NCI-H146 (cell line): ENCODE measurements at regions not wholly inside any gene's neighbourhood (a gene's known extent, or its start where the extent isn't known, plus 50 kb on each side); places are given as distances from the start of the nearest gene placed in this dataset.

Experiments used
- DNase-seq: peaks from one replicate; lab custom pipeline; 2025; lab: John Stamatoyannopoulos, UW

GRCh38 chr20:48079028-48079427 is 293.7 kb upstream of the SULF2 start:
- no peak for DNase-seq

GRCh38 chr20:48076747-48077146 is 291.5 kb upstream of the SULF2 start:
- no peak for DNase-seq

DNA sequence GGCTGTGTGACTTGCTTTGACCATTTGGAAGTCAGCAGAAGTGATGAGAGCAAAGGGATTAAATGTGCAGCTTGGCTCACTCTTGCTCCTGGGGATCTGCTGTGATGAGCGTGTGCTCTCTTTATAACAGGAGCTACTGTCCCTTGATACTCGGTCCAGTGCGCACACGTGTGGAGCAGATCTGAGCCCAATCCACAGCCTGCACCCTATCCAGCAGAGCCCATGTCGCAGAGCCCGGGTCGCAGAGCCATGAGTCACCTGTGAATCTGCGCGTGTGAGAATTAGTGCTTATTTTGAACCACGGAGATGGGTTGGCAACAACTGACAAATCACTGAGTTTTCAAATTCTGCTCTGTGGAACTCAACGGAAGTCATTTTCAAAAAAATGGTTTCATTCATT is 291.0 kb upstream of the SULF2 start:
- no peak for DNase-seq

- DNase-seq: no peak
These were observed 290.4 kb upstream of the SULF2 start for GRCh38 chr20:48075591-48076174.

DNA sequence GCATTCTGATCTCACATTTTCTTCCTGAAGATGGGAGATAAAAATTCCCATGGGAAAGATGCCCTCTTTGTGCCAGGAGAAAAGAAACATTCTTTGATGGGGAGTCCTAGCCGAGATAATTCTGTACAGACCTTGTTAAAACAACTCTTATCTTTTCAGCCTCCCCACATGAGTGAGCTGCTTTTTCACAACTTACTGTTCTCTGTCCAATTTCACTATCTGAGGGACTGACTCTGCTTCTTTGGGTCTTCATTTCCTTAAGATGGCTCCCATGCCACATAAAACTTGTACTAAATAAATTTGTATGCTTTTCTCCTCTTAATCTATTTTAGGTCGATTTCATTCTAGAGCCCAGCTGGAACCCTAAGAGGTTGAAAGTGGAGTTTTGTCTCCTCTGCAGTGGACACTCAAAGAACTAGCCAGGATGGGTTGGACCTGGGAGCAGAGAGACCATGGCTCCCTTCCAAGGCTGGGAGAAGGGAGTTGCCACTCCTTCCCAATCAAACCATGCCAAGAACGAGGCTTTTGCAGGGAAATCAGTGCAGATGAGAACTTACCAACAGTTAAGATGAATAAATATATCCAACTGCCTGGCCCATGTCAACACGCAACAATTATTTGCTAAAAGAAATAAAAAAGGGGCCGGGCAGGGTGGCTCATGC is 285.8 kb upstream of the SULF2 start:
- no peak for DNase-seq

DNA sequence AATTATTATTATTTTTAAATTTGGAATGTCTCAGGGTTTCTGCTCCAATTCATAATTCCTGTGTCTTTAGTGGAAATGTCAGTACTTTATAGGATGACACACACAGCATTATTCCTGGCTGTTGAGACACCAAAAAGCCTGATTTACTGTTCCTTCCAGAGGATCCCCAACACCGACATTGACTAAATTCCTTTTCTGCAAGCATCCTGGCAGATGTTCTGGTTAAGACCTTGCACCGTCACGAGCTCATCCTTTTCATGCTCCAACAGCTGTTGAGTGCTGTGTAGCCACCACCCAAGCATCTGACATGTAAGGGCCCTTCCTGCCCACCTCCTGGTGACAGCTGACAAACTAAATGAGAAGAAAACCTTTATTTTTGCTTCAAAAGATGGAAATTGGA is 284.3 kb upstream of the SULF2 start:
- no peak for DNase-seq

DNA sequence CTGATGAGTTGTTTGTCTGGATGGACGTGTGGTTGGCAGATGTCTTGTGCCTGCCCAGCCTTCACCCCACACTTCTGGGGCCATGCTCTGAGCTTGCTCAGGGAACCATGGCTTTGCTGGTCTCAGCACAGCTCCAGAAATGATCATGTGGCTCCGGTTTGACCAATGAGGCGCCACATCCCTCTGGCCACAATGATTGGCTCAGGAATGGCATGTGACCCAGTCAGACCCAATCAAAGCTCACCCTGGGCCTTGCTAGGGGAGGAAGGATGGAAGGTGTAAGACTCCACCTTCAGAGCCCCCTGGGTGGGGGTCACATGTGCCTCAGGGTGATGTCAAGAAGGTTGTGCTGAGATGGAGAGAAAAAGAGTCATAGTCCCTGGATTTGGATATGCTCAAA is 281.6 kb upstream of the SULF2 start:
- no peak for DNase-seq

GRCh38 chr20:48066246-48066645 is 281.0 kb upstream of the SULF2 start:
- DNase-seq: no peak

- DNase-seq: no peak
These were observed 280.6 kb upstream of the SULF2 start for GRCh38 chr20:48065833-48066232.

GRCh38 chr20:48064929-48065328 is 279.6 kb upstream of the SULF2 start:
- no peak for DNase-seq

DNA sequence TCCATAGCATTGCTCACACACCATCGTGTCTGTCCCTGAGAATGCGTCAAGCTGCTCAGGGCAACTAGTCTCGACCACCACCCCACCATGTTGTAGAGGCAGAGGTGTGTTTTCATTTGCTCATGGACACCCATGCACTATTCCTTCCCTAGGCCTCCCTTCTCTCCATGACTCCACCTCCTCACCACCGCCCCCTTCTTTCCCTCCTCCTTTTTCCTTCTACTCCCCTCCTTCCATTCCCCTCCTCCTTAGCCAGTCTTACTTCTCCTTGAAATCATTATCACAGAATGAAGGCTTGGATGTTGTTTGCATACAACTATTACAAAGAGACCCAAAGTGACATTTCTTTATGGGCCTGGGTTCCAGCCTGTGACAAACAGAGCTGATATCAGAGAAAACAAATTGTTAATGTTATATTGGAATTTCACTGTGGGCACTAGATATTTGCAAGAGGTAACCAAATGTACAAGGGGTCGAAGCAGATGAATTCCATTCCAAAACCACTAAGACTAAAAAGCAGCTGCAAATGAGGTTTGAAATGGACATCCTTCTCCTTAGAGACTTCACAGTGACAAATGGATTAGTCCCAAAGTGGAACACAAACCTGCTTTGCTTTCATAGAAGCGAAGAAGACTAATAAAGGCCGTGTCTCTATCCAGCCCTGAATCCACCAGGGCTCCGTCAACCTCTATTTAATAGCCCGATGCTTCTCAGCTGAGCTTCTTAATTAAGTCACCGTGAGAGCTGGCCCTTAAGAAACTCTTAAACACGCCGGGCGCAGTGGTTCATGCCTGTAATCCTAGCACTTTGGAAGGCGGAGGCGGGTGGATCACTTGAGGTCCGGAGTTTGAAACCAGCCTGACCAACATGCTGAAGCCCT is 275.8 kb upstream of the SULF2 start:
- DNase-seq: no peak

GRCh38 chr20:48058611-48059559 is 273.6 kb upstream of the SULF2 start:
- DNase-seq: no peak

DNA sequence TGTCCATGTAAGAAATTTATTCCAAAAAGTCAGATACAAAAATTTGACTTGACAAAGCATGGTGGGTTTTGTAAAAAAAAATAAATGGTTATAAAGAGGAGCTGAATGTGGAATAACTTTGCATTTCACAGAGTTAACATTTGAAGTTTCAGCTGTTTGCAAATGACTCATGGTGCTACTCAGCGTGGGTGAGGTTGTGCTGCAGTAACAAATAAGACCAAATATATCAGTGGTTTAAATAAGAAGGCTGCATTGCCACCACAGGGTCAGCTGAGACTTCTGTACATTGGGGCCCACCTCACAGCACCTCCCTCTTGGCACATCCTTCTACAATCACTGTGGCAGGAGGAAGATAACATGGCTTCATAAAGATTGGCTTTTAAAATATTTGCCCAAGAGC is 272.5 kb upstream of the SULF2 start:
- DNase-seq: no peak

DNA sequence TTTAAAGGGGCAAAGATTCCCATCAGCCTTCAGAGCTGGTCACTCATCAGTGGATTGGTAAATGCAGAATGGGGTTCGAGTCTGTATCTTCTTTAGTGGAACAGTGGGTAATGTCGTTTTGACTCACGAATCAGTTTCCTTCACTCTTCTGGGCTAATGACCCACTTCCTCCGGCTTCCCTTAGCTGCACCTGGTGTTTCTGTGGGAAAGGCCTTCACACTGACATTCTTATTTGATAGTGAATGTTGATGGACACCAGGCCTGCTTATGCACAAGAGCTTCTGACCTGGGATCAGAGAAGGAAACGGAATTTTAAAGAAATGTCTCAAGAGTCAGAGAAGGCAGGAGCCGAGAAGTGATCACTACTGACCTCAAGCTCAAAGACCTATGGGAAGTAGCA is 272.0 kb upstream of the SULF2 start:
- DNase-seq: no peak

DNA sequence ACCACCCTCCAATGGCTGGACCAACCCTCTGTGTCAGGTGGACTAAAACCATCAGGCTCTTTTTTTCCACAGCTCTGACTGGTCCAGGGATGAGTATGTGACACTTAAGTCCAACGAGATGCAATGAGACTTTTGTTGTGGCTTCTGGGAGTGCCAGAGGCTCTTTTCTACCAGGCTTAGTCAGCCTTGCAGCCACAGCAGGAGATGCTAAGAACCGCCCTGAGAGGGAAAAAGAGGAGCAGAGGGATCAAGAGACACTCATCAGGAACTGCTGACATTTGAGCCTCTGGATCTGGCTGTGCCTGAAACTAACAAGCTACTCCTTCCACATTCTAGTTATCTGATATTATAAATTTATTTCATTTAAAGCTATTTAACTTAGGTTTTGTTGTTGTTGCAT is 270.9 kb upstream of the SULF2 start:
- DNase-seq: no peak

GRCh38 chr20:48054051-48054450 is 268.8 kb upstream of the SULF2 start:
- no peak for DNase-seq

- no peak for DNase-seq
These were observed 267.2 kb upstream of the SULF2 start for GRCh38 chr20:48052475-48052835.

DNA sequence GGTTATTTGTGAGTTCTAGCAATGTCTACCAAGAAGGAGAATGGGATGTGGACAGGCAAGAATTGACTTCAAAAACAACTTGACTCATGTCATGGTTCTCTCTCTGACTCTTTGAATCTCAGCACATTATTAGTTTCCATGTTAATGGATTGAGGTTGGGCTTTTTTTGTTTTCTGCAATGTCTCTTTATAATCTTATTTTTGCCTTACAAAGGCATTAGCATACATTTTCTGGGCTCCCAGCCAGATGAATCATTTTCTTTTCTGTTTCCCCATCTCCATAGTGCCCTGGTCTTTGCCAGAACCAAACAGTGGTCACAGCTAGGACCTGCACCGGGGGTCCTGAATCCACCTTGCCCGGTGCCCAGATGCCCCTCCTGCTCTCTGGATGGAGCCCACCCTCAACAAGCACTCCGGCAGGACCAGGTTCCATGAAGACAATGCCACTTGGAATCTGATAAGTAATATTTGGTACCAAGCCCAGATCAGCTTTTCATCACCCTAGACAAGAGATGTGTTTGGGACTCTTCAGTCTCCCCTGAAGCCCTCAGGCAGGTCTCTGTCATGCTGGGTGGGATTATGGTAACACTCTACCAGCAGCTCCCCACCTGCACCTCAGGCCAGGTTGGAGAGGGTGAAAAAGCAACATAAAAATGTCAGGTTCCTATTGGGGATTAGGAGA is 266.7 kb upstream of the SULF2 start:
- DNase-seq: no peak

GRCh38 chr20:48049641-48050040 is 264.4 kb upstream of the SULF2 start:
- DNase-seq: no peak

DNA sequence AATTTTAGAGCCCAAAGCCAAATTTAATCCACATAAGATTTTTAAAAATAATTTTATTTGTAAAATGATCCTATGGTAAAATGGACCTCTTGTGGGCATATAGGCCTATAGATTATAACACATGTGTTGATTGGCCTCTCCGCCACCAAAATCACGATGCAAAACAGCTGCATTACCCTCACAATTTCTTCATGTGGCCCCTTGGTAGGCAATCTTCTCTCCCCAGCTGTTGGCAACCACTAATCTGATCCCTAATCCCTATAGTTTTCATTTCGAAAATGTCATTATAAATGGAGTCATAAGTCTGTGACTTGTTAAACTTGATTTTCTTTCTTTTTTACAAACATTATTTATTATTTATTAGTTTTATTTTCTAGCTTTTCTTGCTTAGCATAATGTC is 263.9 kb upstream of the SULF2 start:
- no peak for DNase-seq

GRCh38 chr20:48047447-48047846 is 262.2 kb upstream of the SULF2 start:
- no peak for DNase-seq

DNA sequence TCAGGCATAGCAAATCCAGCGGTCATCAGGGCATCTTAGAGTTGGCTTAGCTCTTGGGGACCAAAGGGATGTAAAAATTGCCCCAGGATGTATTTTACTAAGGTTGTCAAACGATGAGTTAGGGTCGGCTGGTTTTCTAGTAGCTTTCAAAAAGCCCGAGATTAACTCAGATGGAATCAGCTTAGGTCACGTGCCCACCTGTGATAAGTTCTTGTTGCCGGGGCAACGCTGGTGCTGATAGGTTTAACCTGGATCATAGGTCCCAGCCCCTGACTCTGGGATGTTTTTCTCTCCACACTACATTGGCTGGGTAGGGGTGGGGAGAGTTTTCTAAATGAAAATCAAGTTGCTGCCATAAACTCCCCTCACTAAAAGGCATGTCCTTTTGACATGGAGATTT is 257.3 kb upstream of the SULF2 start:
- no peak for DNase-seq
